LNCAP (cell line): ENCODE measurements at regions not wholly inside any gene's neighbourhood (a gene's known extent, or its start where the extent isn't known, plus 50 kb on each side); places are given as distances from the start of the nearest gene placed in this dataset.

Experiments used
- CTCF ChIP-seq: fragments of 450-650 bp; IDR thresholded peaks from 2 replicates; pipeline ENCODE4 v1.5.1; 2017; ENCODE audit warnings: mild to moderate bottlenecking

DNA sequence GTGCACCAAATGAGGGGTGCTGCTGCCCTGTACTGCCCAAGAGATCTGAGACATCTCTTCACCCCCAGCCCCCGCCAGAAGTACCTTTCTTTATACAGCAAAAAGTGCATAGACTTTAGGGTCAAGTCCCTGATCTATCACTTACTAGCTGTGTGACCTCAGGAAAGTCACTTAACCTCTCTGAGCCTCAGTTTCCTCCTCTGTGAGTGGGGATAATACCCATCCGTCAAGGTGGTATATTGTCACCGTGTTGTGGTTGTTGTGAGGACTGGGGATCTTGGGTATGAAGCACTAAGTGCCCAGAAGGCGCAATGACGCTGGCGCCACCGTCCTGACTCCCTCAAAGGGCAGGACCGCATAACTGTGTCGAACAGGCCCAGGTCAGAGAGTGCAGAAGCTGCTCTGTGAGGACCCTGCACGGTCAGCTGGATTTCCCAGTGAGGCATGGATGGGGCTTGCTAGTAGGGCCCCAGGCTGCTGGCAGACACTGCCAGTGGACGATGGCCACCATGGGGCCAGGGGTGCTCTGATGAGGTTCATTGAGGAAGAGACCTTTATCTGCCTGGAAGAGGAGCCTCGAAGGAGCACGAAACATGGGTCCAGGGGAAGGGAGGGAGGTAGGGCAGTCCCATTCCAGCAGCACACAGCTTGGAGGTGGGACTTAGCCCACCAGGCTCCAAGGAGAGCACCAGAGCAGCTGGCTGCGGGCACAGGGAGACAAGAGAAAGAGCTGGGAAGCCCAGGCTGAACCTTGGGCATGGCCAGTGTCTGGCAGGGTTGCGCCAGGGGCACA lies 61.8 kb upstream of the LAPTM4A start:
- no peak for TF ChIP-seq CTCF

- TF ChIP-seq CTCF = no peak
These were observed 60.1 kb upstream of the LAPTM4A start for GRCh38 chr2:20111311-20112131.

DNA sequence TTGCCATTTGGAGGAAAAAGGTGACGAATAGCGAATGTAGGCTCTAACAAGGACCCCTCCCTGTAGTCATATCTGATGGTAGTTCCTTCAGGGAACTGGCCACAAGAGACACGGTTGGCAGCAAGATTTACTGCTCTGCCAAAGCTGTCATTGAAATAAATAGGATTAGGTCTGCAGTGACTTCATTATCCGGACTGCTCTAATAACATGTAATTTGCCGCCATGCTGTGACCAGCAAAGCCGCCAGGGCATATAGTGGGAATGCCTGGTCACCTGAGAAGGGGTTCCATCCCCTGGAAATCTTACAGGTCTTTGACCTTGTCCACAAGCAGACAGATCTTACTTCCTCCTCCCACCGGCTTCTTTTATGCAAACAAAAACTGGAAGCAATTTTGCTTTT lies 59.4 kb upstream of the LAPTM4A start:
- TF ChIP-seq CTCF = no peak

DNA sequence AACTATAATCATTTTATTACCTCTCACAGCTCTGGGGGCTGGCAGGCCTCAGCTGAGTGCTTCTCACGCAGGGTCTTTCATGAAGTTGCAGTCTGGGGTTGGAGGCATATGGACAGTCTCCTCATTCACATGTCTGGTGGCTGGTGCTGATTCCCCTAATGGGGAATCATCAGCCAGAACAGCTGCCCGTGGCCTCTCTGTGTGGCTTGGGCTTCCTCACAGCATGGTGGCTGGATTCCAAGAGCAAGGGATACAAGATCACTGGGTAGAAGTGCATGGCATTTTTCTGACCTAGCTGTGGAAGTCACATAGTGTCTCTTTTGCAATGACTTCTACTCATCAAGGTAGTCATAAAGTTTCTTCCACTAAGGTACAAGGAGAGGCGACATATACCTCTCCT lies 59.0 kb upstream of the LAPTM4A start:
- no peak for TF ChIP-seq CTCF

DNA sequence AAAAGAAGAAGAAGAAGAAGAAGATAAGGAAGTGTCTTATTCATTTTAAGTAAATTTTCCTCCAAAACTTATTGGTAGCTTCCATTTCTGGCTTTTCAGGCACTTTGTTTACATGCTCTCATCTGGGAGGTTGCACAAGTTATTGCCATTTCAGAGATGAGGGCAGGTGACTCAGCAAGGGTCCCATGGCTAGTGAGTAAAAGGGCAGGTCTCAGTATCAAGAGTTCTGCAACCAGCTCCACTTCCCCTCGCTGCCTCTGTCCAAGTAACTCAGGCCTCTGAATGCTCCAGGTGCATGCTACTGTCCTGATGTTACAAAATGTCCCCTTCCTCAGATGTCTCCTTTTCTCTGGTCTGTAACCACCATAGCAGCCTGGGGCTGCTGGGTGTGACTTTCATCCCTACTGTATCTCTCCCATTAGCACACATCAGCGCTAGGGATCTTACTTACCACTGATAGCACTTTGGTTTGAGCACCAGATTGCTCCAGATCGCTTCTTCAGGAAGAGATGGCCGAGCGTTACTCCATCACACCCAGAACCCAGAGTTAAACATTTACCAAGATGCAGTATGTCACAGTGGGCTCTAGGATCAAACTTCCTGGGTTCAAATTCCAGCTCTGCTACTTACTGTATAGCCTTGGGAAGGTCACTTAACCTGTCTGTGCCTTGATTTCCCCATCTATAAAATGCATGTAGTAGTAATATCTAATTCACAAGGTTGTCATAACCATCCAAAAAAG lies 57.4 kb upstream of the LAPTM4A start:
- TF ChIP-seq CTCF = no peak

DNA sequence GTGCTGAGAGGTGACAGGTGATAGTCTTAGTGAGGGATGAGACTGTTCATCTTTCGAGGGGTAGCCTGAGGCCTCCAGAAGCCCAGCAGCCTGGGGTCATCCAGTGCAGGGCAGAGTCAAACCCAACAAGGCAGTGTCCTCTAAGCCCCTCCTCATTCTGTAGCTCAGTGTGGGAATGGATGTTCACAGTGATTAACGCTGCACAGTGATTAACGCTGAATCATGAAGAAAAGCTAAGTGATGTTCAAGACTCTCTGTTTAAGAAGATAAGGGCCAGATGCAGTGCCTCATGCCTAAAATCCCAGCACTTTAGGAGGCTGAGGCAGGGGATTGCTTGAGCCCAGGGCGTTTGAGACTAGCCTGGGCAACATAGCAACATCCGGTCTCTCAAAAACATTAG lies 56.3 kb upstream of the LAPTM4A start:
- TF ChIP-seq CTCF = no peak

GRCh38 chr2:20107352-20107751 lies 55.9 kb upstream of the LAPTM4A start:
- no peak for TF ChIP-seq CTCF
